Hepatocyte (in vitro differentiated cells): ENCODE measurements at regions not wholly inside any gene's neighbourhood (a gene's known extent, or its start where the extent isn't known, plus 50 kb on each side); places are given as distances from the start of the nearest gene placed in this dataset.

Experiments
- CTCF ChIP-seq: fragments of 200-600 bp; sonication (generic); IDR thresholded peaks from 2 replicates; pipeline ENCODE4 v1.5.1; 2016; ENCODE audit warnings: antibody characterized with exemption, mild to moderate bottlenecking; ENCODE audit not compliant: poor library complexity
- EZH2 ChIP-seq: fragments of 200-600 bp; sonication (generic); IDR thresholded peaks from 2 replicates; pipeline ENCODE4 v1.6.1; 2016; ENCODE audit warnings: antibody characterized with exemption, mild to moderate bottlenecking, borderline replicate concordance

DNA sequence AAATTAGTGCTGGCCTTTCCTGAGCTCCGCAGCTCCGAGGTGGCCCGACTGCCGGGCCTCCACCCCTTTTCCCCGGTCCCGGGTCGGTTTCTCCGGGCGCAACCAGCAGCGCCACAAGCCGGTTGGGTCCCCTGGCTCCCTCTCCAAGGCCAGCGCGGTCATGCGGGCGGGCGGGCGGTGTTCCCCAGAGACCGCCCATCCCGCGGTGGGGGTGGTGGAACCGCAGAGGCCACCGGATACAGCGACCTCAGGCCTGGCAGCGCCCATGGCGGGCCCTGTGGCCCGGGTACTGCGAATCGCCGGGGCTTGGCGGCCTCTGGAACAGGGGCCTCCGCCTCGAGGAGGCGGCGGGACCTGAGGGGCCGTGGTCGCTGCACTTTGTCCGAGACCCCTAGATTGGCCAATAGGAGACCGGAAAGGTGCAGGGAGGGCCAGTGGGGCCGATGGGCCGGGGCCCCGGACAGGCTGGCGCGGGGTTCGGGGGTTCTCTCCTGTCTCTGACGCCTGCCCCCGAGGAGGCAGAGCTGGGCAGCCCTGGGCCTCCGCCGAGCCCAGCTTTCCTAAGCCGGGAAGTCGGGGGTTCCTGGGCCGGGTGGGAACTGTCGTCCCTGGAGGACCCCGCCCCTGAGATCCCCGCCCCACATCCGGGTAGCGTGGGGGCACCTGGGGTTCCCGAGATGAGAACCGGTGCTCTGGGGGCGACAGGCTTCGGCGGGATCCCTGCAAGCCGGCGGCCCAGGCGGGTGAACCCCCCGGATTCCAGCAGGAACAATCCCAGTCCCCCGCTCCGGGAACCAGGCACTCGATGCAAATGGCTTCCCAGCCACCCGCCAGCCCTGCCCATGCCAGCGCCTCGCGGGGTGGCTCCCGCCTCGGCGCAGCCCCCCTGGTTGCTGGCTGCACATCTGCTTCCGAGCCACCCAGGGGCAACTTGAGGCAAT is 293.9 kb downstream of the ZSWIM6 start:
- no peak for TF ChIP-seq EZH2
- TF ChIP-seq CTCF, result no peak
